Ovary (tissue), 7 donors: ENCODE measurements at regions not wholly inside any gene's neighbourhood (a gene's known extent, or its start where the extent isn't known, plus 50 kb on each side); places are given as distances from the start of the nearest gene placed in this dataset.

ENCODE experiments used
- DNase-seq, 5 donors: peaks; one replicate each; pipeline ENCODE4 v3.0.0-alpha.2; 2019 to 2020
- H3K27ac ChIP-seq, 2 donors: fragments of 200-600 bp; one replicate each; pipeline versions ENCODE4 v1.5.1 to v1.8.0; 2019 to 2022
- H3K27me3 ChIP-seq: fragments of 200-600 bp; one replicate; pipeline ENCODE4 v1.8.0; 2022
- H3K36me3 ChIP-seq: fragments of 200-600 bp; sonication (generic); one replicate; pipeline ENCODE4 v1.5.1; 2019
- H3K4me1 ChIP-seq: one replicate; pipeline ENCODE4 v1.8.1; 2013; ENCODE audit warnings: mild to moderate bottlenecking, moderate library complexity; ENCODE audit not compliant: insufficient read depth
- H3K4me3 ChIP-seq: fragments of 200-600 bp; sonication (generic); one replicate; pipeline ENCODE4 v1.5.1; 2017
- H3K9me3 ChIP-seq, 2 donors: fragments of 200-600 bp in 1 of 2; sonication (generic) in 1 of 2; one replicate each; pipeline versions ENCODE4 v1.5.1 to v1.8.1; 2013 to 2019; ENCODE audit warnings: mild to moderate bottlenecking in 1 of 2, moderate library complexity in 1 of 2
- CTCF ChIP-seq, 3 donors: fragments of 450-650 bp in 2 of 3; fragments of 200-600 bp in 1 of 3; IDR thresholded peaks; one replicate each; pipeline versions ENCODE4 v1.5.1 to v1.8.0; 2016 to 2022; ENCODE audit warnings: antibody characterized with exemption in 3 of 3, mild to moderate bottlenecking in 1 of 3
- EP300 ChIP-seq: sonication (generic); formaldehyde crosslinking; IDR thresholded peaks from one replicate; pipeline ENCODE4 v1.6.1; 2017; ENCODE audit warnings: antibody characterized with exemption
- POLR2A ChIP-seq: fragments of 450-650 bp; IDR thresholded peaks from one replicate; pipeline ENCODE4 v1.6.1; 2017; ENCODE audit warnings: antibody characterized with exemption, mild to moderate bottlenecking, moderate library complexity
- WGBS, 3 donors: extraction: QIAGEN DNeasy Blood & Tissue Kit in 1 of 3; methylation state at CpG; one replicate each; pipeline versions ENCODE4 v1.1.5 to v1.1.7; 2013 to 2017; 5-methylcytosine and 5-hydroxymethylcytosine counted together
- intact Hi-C, 4 donors: fragments of 100-400 bp; cut with DNase I; formaldehyde crosslinking; loops; one replicate each; pipeline versions ENCODE4 v1.11.0 to v1.15.1; 2022 to 2023
- donor health status: DM: no; HTN: no; CAD: no; lungs with moderate emphysema.
- donor health status: DM: no; HTN: no; CAD: no.
- donor health status: Bipolar disorder and iron deficiency.
- donor health status: DM: no; HTN: no; CAD: no.
- donor health status: DM: yes; HTN: yes; CAD: no.

- no peak overlapping the region for H3K4me3 ChIP-seq
- TF ChIP-seq POLR2A (no peak), EP300 (no peak), CTCF (IDR thresholded peaks at IDR 0.05) (no peak)
- no peak for DNase-seq
- no peak overlapping the region for H3K27ac ChIP-seq
- no peaks in the 10 kb centered on the region for H3K9me3 ChIP-seq
- H3K27me3 ChIP-seq = no peaks in the 10 kb centered on the region
- 46 to 65% (median 62%) methylated on average over 2 of the region's 2 CpGs for WGBS, 3 donors
- H3K4me1 ChIP-seq = no peaks in the 10 kb centered on the region
- no peaks in the 10 kb centered on the region for H3K36me3 ChIP-seq
- intact Hi-C loops = no loop called here
Observed at GRCh38 chr2:14336759-14337382, 295.6 kb upstream of the LRATD1 start.

GRCh38 chr2:14340703-14341102 lies 291.8 kb upstream of the LRATD1 start:
- H3K4me1 ChIP-seq = no peaks in the 10 kb centered on the region
- no peaks in the 10 kb centered on the region for H3K9me3 ChIP-seq
- H3K36me3 ChIP-seq = no peaks in the 10 kb centered on the region
- no peaks in the 10 kb centered on the region for H3K27me3 ChIP-seq
- no peak for TF ChIP-seq CTCF (IDR thresholded peaks at IDR 0.05)
- TF ChIP-seq EP300 = no peak
- TF ChIP-seq POLR2A = no peak
- no peak overlapping the region for H3K27ac ChIP-seq
- no peak for DNase-seq
- intact Hi-C loops = no loop called here
- H3K4me3 ChIP-seq = no peak overlapping the region
- 84 to 90% (median 89%) methylated on average over 3 of the region's 3 CpGs for WGBS, 3 donors

GRCh38 chr2:14342313-14342712 lies 290.2 kb upstream of the LRATD1 start:
- DNase-seq = no peak
- 86 to 94% (median 87%) methylated on average over 3 of the region's 3 CpGs for WGBS, 3 donors
- no peak overlapping the region for H3K27ac ChIP-seq
- H3K4me1 ChIP-seq = no peaks in the 10 kb centered on the region
- H3K27me3 ChIP-seq = no peaks in the 10 kb centered on the region
- H3K9me3 ChIP-seq = no peaks in the 10 kb centered on the region
- H3K36me3 ChIP-seq = no peaks in the 10 kb centered on the region
- intact Hi-C loops = no loop called here
- H3K4me3 ChIP-seq = no peak overlapping the region
- no peak for TF ChIP-seq EP300

- Histone ChIP-seq H3K4me1 (no peaks in the 10 kb centered on the region), H3K27me3 (no peaks in the 10 kb centered on the region), H3K36me3 (no peaks in the 10 kb centered on the region), H3K4me3 (no peak overlapping the region), H3K9me3 (no peaks in the 10 kb centered on the region), H3K27ac (no peak overlapping the region)
- WGBS, 3 donors = 90 to 94% (median 90%) methylated on average over 5 of the region's 5 CpGs
- intact Hi-C loops = no loop called here
- DNase-seq = no peak
- no peak for TF ChIP-seq CTCF (IDR thresholded peaks at IDR 0.05)
- no peak for TF ChIP-seq POLR2A
- no peak for TF ChIP-seq EP300
Observed at GRCh38 chr2:14344355-14344754, 288.2 kb upstream of the LRATD1 start.

- WGBS, 3 donors = 84 to 87% (median 84%) methylated on average over 8 of the region's 8 CpGs
- no peaks in the 10 kb centered on the region for H3K36me3 ChIP-seq
- H3K9me3 ChIP-seq = no peaks in the 10 kb centered on the region
- H3K4me3 ChIP-seq = no peak overlapping the region
- TF ChIP-seq EP300 = no peak
- no peak for DNase-seq
- intact Hi-C loops = no loop called here
- no peak overlapping the region for H3K27ac ChIP-seq
- no peaks in the 10 kb centered on the region for H3K27me3 ChIP-seq
- H3K4me1 ChIP-seq = no peaks in the 10 kb centered on the region
Observed at GRCh38 chr2:14348247-14348646, 284.3 kb upstream of the LRATD1 start.
